ENCODE measurements at regions not wholly inside any gene's neighbourhood (a gene's known extent, or its start where the extent isn't known, plus 50 kb on each side); places are given as distances from the start of the nearest gene placed in this dataset.

- H3K9me2 ChIP-seq (ENCODE audit: insufficient read depth) = no peaks in the 10 kb centered on the region
- WGBS, 2 experiments (ENCODE audit: low coverage in 1 of 2, low lambda C conversion rate in 2 of 2, missing lambda C conversion rate in 2 of 2) = 13 to 18% methylated on average over 9 of the region's 9 CpGs
- H3K4me1 ChIP-seq (ENCODE audit: insufficient read depth) = peaks cover 15% of the 10 kb centered on the region
- in situ Hi-C loops (cut with MboI) = loop anchor here (10.0 kb wide), 1 partner anchor 258 kb away; no protein-coding TSS in a partner anchor
- H3K4me2 ChIP-seq (ENCODE audit: unreplicated experiment) = no peak overlapping the region
- no peaks in the 10 kb centered on the region for H3K36me3 ChIP-seq (ENCODE audit: low read depth)
- H3K9ac ChIP-seq = no peak overlapping the region
- no peak overlapping the region for H2AFZ ChIP-seq
- H4K20me1 ChIP-seq (ENCODE audit: insufficient read depth) = no peaks in the 10 kb centered on the region
- H3K4me3 ChIP-seq = no peak overlapping the region
- TF ChIP-seq EZH2 (IDR thresholded peaks at IDR 0.05; ENCODE audit: insufficient read depth, poor library complexity, severe bottlenecking) (no peak), EZH2phosphoT487 (IDR thresholded peaks at IDR 0.05; ENCODE audit: insufficient read depth, low read depth) (no peak)
- no peaks in the 10 kb centered on the region for H3K9me3 ChIP-seq (ENCODE audit: low read depth)
- H3K27me3 ChIP-seq (replicated peaks; ENCODE audit: insufficient read depth) = peaks cover 30% of the 10 kb centered on the region
- H3K79me2 ChIP-seq (ENCODE audit: insufficient read depth) = no peaks in the 10 kb centered on the region
- H3F3A ChIP-seq (ENCODE audit: insufficient read depth) = peaks cover 13% of the 10 kb centered on the region; the same call in 1 of the 2 replicates
- H3K27ac ChIP-seq = no peak overlapping the region
- peak; percentile 36 for DNase-seq
These were observed 265.4 kb downstream of the FOXD2 start for GRCh38 chr1:47703156-47703825.

DNA sequence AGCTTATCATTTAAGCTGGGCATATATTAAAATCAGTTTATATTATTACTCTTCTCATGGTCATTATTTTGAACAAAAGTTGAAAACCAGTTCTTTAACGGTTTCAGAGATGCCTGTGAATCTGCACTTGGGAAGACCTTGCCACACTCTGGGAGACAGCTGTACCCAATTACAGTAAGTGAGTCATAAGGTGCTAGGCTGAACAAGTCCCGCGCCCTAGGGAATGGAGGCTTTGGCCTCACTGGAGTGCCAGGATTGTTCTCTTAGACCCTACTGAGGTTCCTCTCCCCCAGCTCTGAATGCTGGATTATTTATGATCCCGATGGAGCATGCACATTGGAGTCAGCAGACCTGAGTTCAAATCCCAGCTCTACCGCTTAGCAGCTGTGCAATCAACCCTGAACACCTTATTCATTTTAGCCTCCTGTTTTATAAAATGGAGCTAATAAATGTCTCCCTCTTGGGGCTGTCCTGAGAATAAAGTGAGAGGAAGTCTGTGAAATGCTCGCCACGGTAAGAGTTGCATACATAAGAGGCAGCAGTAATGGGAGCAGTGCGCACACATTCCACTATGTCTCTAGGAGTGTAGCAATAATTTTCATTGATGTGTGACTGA is 266.2 kb downstream of the FOXD2 start:
- no peak overlapping the region for H3K27ac ChIP-seq

GRCh38 chr1:47705517-47706130 is 267.8 kb downstream of the FOXD2 start:
- in situ Hi-C loops (cut with MboI) = loop anchor here (5.0 to 10.0 kb wide), 2 partner anchors 261 to 518 kb away; no protein-coding TSS in a partner anchor
- no peaks in the 10 kb centered on the region for H3K79me2 ChIP-seq (ENCODE audit: insufficient read depth)
- no peaks in the 10 kb centered on the region for H3K9me2 ChIP-seq (ENCODE audit: insufficient read depth)
- H2AFZ ChIP-seq = no peak overlapping the region
- no peaks in the 10 kb centered on the region for H4K20me1 ChIP-seq (ENCODE audit: insufficient read depth)
- TF ChIP-seq EZH2phosphoT487 (IDR thresholded peaks at IDR 0.05; ENCODE audit: insufficient read depth, low read depth) (no peak), EZH2 (IDR thresholded peaks at IDR 0.05; ENCODE audit: insufficient read depth, poor library complexity, severe bottlenecking) (no peak)
- peak; percentile 24 for DNase-seq
- no peaks in the 10 kb centered on the region for H3K9me3 ChIP-seq (ENCODE audit: low read depth)
- no peak overlapping the region for H3K4me3 ChIP-seq
- 15 to 16% methylated on average over 6 of the region's 6 CpGs for WGBS, 2 experiments (ENCODE audit: low coverage in 1 of 2, low lambda C conversion rate in 2 of 2, missing lambda C conversion rate in 2 of 2)
- no peak overlapping the region for H3K9ac ChIP-seq
- H3K4me2 ChIP-seq (ENCODE audit: unreplicated experiment) = no peak overlapping the region
- H3K36me3 ChIP-seq (ENCODE audit: low read depth) = no peaks in the 10 kb centered on the region
- no peak overlapping the region for H3K27ac ChIP-seq
- H3F3A ChIP-seq (ENCODE audit: insufficient read depth) = peaks cover 13% of the 10 kb centered on the region; the same call in 1 of the 2 replicates
- H3K27me3 ChIP-seq (replicated peaks; ENCODE audit: insufficient read depth) = peaks cover 50% of the 10 kb centered on the region
- H3K4me1 ChIP-seq (ENCODE audit: insufficient read depth) = peaks cover 15% of the 10 kb centered on the region

More for the DNA sequence above, 266.2 kb downstream of the FOXD2 start:
- no peak for TF ChIP-seq EZH2phosphoT487 (IDR thresholded peaks at IDR 0.05; ENCODE audit: insufficient read depth, low read depth)
- TF ChIP-seq EZH2 (IDR thresholded peaks at IDR 0.05; ENCODE audit: insufficient read depth, poor library complexity, severe bottlenecking) = no peak
- in situ Hi-C loops (cut with MboI) = loop anchor here (10.0 kb wide), 1 partner anchor 259 kb away; no protein-coding TSS in a partner anchor
- Histone ChIP-seq H3F3A (ENCODE audit: insufficient read depth) (peaks cover 13% of the 10 kb centered on the region; the same call in 1 of the 2 replicates), H4K20me1 (ENCODE audit: insufficient read depth) (no peaks in the 10 kb centered on the region), H2AFZ (no peak overlapping the region), H3K27me3 (replicated peaks; ENCODE audit: insufficient read depth) (peaks cover 37% of the 10 kb centered on the region), H3K9me3 (ENCODE audit: low read depth) (no peaks in the 10 kb centered on the region), H3K79me2 (ENCODE audit: insufficient read depth) (no peaks in the 10 kb centered on the region), H3K4me1 (ENCODE audit: insufficient read depth) (peaks cover 15% of the 10 kb centered on the region), H3K36me3 (ENCODE audit: low read depth) (no peaks in the 10 kb centered on the region), H3K9ac (no peak overlapping the region), H3K4me2 (ENCODE audit: unreplicated experiment) (no peak overlapping the region), H3K9me2 (ENCODE audit: insufficient read depth) (no peaks in the 10 kb centered on the region), H3K4me3 (no peak overlapping the region)
- peak; percentile 91 for DNase-seq
- WGBS, 2 experiments (ENCODE audit: low coverage in 1 of 2, low lambda C conversion rate in 2 of 2, missing lambda C conversion rate in 2 of 2) = 24 to 25% methylated on average over 8 of the region's 8 CpGs

DNA sequence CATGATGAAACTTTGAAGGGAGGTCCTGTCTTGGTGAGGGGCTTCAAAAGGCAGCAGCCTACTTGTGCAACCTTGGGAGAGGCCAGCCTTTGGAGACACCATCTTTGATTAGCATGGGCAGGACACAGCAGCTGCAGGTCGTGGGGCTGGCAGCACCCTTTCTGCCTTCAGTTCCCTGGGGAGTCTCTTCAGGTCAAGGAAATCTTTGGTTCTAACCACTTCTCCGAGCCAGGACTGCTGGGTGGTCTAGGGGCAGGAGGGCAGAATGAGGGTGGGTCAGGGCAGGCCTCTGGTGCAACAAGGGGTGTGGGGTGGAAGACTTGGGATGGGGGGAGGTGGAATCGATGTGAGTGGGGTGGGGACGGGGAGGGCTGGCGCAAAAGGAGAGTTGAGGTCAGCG is 269.7 kb downstream of the FOXD2 start:
- no peaks in the 10 kb centered on the region for H3K79me2 ChIP-seq (ENCODE audit: insufficient read depth)
- H3K27ac ChIP-seq = no peak overlapping the region
- WGBS, 2 experiments (ENCODE audit: low coverage in 1 of 2, low lambda C conversion rate in 2 of 2, missing lambda C conversion rate in 2 of 2) = 32 to 100% methylated on average over 2 to 6 of the region's 6 CpGs
- no peak for DNase-seq
- in situ Hi-C loops (cut with MboI) = loop anchor here (5.0 to 10.0 kb wide), 2 partner anchors 263 to 520 kb away; no protein-coding TSS in a partner anchor
- no peaks in the 10 kb centered on the region for H3K9me3 ChIP-seq (ENCODE audit: low read depth)
- H3K4me2 ChIP-seq (ENCODE audit: unreplicated experiment) = no peak overlapping the region
- H3K9me2 ChIP-seq (ENCODE audit: insufficient read depth) = no peaks in the 10 kb centered on the region
- peaks cover 15% of the 10 kb centered on the region for H3K4me1 ChIP-seq (ENCODE audit: insufficient read depth)
- H4K20me1 ChIP-seq (ENCODE audit: insufficient read depth) = no peaks in the 10 kb centered on the region
- H3F3A ChIP-seq (ENCODE audit: insufficient read depth) = peaks cover 13% of the 10 kb centered on the region; the same call in 1 of the 2 replicates
- no peak overlapping the region for H3K9ac ChIP-seq
- peaks cover 58% of the 10 kb centered on the region for H3K27me3 ChIP-seq (replicated peaks; ENCODE audit: insufficient read depth)
- TF ChIP-seq EZH2phosphoT487 (IDR thresholded peaks at IDR 0.05; ENCODE audit: insufficient read depth, low read depth) (no peak), EZH2 (IDR thresholded peaks at IDR 0.05; ENCODE audit: insufficient read depth, poor library complexity, severe bottlenecking) (no peak)
- no peak overlapping the region for H2AFZ ChIP-seq
- no peaks in the 10 kb centered on the region for H3K36me3 ChIP-seq (ENCODE audit: low read depth)
- no peak overlapping the region for H3K4me3 ChIP-seq
